ENCODE measurements at regions not wholly inside any gene's neighbourhood (a gene's known extent, or its start where the extent isn't known, plus 50 kb on each side); places are given as distances from the start of the nearest gene placed in this dataset.
A peak's percentile ranks its signal among the peaks of the same experiment; 100 is the strongest.
"Not testable (repeated sequence)": the region's sequence is repeated elsewhere in the genome, so short reads cannot be mapped to it uniquely, and the experiment has no call there.

DNA sequence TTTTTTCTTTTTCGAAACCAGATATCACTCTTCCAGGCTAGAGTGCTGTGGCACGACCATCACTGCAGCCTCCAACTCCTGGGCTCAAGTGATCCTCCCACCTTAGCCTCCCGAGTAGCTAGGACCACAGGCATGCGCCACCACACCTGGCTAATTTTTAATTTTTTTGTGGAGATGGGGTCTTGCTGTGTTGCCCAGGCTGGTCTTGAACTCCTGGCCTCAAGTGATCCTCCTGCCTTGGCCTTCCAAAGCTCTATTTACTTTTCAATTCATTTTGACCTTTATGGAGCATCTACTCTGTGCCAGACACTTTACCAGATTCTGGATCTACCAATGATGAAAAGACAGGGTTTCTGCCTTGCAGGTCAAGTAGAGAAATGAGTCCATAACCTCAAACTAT, 83.3 kb downstream of the NENF start:
- ATAC-seq, DNase-seq, H3K9me3 Mint-ChIP-seq, H3K27ac Mint-ChIP-seq: not testable (repeated sequence)
- peak overlapping the region in 1 of 2 donors; percentile 23 for H3K4me3 Mint-ChIP-seq
- H3K27me3 Mint-ChIP-seq, result peaks cover 73% of the 10 kb centered on the region
- peaks cover 22% of the 10 kb centered on the region for H3K4me1 Mint-ChIP-seq

DNA sequence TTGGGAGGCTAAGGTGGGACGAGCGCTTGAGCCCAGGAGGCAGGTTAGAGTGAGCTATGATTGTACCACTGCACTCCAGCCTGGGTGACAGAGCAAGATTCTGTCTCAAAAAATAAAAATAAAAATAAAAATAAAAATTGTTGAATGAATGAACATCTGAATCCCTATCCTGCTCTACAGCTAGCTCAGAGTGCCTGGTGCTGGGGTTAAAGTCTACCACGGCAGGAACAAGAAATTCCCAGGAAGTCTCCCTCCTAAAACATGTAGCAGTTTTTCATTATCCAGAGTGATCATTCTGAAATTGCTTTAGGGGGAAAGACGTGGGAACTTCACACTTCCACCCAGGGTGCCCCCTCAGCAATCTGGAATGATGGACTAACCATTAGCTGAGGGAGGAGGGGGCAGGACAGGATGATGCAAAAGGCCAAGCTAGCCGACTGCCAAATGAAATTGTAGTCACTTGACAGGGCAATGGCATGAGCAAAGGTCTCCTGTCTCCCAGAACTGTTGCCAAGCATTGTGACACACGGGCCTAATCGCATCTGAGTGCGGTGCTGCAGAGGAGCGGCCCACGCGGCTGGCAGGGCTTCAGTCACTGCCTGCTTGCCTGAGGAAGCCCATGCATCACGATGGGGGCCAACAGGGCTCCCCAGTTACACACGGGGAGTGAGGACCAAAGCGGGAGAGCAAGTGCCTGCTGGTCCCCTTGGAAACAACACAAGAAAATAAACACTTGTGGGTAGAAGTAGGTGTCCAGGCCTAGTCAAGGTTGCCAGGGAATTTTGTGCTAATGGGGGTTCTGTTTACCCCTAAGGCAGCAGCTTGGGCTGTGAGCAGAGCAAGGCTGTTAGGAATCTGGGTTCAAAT, 85.7 kb downstream of the NENF start:
- H3K4me1 Mint-ChIP-seq, result peaks cover 22% of the 10 kb centered on the region
- DNase-seq (no peak), ATAC-seq (no peak)
- peaks cover 60% of the 10 kb centered on the region for H3K27me3 Mint-ChIP-seq
- no peak overlapping the region for H3K27ac Mint-ChIP-seq
- no peaks in the 10 kb centered on the region for H3K9me3 Mint-ChIP-seq
- no peak overlapping the region for H3K4me3 Mint-ChIP-seq

DNA sequence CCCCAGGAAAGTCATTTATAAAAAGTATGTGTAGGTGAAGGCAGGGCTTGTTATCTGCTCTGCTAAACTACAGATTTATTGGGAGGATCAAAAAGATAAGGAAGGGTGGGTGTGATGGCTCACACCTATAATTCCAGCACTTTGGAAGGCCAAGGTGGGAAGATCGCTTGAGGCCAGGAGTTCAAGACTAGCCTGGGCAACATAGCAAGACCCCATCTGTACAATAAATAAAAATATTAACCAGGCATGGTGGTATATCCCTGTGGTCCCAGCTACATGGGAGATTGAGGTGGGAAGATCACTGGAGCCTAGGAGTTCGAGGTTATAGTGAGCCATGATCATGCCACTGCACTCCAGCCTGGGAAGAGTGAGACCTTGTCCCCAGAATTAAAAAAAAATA, 86.4 kb downstream of the NENF start:
- Mint-ChIP-seq H3K4me1 (peaks cover 15% of the 10 kb centered on the region), H3K9me3 (no peaks in the 10 kb centered on the region), H3K27me3 (peaks cover 56% of the 10 kb centered on the region), H3K4me3 (no peak overlapping the region), H3K27ac (no peak overlapping the region)
- ATAC-seq (no peak), DNase-seq (no peak)

DNA sequence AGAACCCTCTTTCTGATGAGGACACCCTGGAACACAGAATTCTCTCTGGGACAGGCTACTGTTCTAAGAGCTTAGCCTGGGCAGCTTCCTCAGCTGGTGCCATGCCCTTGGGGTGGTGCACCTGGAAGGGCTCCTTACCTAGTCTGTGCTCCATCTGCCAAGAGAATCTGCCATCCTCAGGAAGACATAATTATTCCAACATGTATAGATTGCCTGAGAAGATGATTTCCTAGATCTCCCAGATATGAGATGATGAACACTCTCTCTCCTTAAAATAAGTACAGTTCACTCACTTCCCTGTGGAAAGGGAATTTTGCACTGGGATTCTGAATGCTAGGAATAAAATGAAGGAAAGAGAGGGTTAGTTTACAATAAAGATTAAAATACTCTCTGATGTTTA, 87.6 kb downstream of the NENF start:
- peaks cover 44% of the 10 kb centered on the region for H3K27me3 Mint-ChIP-seq
- H3K9me3 Mint-ChIP-seq, result no peaks in the 10 kb centered on the region
- DNase-seq (no peak), ATAC-seq (no peak)
- H3K4me3 Mint-ChIP-seq, result no peak overlapping the region
- peaks cover 3% of the 10 kb centered on the region for H3K4me1 Mint-ChIP-seq
- H3K27ac Mint-ChIP-seq, result no peak overlapping the region

DNA sequence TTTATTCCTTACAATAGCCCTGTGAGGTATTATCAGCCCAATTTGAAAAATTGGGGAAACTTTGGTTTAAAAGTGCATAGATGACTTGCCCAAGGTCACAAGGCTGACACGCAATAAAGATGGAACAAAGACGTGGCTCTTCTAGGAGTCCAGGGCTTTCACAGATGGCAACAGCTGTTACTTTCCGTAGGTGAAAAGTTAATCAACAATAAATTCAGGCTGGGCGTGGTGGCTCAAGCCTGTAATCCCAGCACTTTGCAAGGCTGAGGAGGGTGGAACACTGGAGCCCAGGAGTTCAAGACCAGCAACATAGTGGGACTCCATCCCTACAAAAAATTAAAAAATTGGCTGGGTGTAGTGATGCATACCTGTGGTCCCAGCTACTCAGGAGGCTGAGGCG, 87.8 kb upstream of the ATF3 start:
- DNase-seq (no peak), ATAC-seq (no peak)
- peaks cover 40% of the 10 kb centered on the region for H3K27me3 Mint-ChIP-seq
- no peak overlapping the region for H3K27ac Mint-ChIP-seq
- H3K4me1 Mint-ChIP-seq, result no peaks in the 10 kb centered on the region
- H3K9me3 Mint-ChIP-seq, result no peaks in the 10 kb centered on the region
- H3K4me3 Mint-ChIP-seq, result no peak overlapping the region

DNA sequence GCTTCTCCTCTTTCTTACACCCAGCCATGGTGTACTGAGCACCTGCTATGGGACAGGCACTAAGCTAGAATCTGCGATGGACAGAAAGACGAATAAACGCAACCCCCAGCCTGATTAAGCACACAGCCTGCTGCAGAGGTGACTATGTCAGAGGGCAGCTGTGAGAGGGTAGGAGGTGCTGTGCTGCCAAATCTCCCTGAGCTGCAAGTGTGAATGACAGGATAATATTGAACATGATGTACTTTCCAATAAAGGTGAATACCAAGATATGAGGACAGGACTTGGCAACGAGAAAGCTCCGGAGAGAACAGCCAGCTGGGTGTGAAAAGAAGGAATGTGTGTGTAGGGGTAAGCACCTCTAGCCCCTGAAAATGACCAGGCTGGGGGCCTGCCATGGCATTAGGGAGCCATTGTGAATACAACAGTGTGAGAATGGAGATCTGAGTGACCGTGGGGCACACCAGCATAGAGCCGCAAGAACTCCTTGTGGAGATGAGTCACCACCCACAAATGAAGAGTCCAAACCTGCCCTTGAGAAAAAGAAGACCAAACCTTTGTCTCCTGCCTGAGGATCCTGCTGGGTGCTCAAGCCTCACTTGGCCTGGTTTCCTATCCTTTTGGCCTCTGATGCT, 83.0 kb upstream of the ATF3 start:
- Mint-ChIP-seq H3K4me1 (no peaks in the 10 kb centered on the region), H3K9me3 (no peaks in the 10 kb centered on the region), H3K27me3 (peaks cover 28% of the 10 kb centered on the region), H3K27ac (no peak overlapping the region), H3K4me3 (no peak overlapping the region)
- ATAC-seq (no peak), DNase-seq (no peak)

DNA sequence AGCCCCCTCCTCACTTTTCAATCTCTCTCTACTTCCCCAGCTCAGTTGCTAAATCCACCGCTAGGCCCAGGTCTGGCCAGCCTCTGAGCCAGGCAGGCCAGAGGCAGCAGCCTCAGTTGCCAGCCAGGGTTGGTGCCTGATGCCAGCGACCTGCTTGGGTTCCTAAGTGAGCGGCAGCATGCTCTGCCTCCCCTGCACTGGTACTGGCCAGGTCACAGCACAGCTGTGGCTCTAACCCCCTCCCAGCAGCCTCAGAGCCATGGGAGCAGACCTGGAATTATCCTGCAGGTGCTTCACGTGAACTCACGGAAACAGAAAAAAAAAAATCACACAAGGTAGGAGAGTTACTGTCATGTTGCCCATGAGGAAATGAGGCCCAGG, 82.5 kb upstream of the ATF3 start:
- Mint-ChIP-seq H3K4me1 (no peaks in the 10 kb centered on the region), H3K4me3 (no peak overlapping the region), H3K27me3 (peaks cover 28% of the 10 kb centered on the region), H3K27ac (peak overlapping the region in 1 of 2 donors; percentile 9), H3K9me3 (no peaks in the 10 kb centered on the region)
- ATAC-seq (no peak), DNase-seq (no peak)

DNA sequence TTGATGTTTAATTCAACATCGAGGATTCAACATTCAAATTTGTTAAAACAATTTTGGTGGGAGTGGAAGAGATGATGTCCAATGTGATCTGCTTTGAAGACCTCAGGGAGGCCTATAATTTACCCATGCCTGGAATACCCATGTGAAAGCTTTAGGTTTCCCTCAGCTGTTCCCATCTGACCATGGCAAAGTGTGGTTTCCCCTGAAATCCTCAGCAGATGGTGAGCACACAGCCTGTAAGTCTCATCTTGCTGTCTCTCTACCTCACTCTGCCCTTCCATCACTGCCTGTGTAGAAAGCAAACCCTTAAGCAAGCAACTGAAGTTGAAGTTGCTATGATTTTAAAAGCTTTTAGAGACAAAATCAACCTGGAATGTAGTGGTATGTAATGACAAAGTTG, 80.1 kb upstream of the ATF3 start:
- ATAC-seq, result no peak
- no peak overlapping the region for H3K4me3 Mint-ChIP-seq
- no peak for DNase-seq
- no peaks in the 10 kb centered on the region for H3K9me3 Mint-ChIP-seq
- no peak overlapping the region for H3K27ac Mint-ChIP-seq
- peaks cover 28% of the 10 kb centered on the region for H3K27me3 Mint-ChIP-seq
- no peaks in the 10 kb centered on the region for H3K4me1 Mint-ChIP-seq

DNA sequence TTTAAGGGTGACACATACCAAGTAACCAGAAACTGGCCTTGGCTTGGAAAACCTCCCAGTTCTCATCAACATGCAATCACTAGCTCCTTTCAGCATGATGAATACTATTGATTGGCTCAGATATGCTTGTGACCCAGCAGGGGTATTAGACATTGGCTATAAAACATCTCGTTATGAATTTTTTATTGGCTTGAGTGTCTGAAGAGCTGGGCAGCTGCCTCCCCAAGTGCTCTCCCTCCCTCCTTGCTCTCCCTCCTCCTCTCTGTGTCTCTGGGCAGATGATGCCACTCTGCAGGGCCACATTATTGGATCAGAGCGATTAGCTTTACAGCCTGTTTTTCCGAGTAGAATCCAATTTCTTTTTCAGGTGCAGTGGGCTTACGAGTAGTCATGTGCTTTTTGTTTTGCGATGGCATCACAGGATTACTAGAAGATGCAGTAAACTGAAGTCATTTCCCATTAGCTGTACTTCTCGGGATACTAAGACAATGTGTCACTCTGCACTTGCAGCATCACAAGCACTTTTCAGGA, 79.3 kb upstream of the ATF3 start:
- Mint-ChIP-seq H3K27me3 (peaks cover 34% of the 10 kb centered on the region), H3K9me3 (no peaks in the 10 kb centered on the region), H3K4me3 (no peak overlapping the region), H3K27ac (no peak overlapping the region), H3K4me1 (no peaks in the 10 kb centered on the region)
- ATAC-seq, result no peak
- DNase-seq, result no peak

DNA sequence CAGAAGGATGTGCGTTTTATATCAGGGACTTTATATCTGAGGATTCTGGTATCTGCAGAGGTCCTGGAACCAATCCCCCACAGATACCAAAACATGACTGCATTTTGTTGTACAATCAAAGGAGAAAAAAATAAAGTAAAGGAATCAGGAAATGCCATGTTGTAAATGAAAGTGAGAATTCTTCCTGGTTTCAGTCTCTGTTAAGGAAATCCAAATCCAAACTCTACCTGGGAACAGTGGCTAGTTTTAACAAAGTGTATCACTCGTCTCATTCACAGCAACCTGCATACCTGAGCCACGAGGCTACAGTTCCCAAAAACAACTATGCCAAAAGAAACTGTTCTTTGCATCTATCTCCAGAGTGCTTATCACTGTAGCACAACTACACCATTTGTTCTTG, 77.3 kb upstream of the ATF3 start:
- Mint-ChIP-seq H3K4me3 (no peak overlapping the region), H3K4me1 (no peaks in the 10 kb centered on the region), H3K27ac (no peak overlapping the region), H3K9me3 (no peaks in the 10 kb centered on the region), H3K27me3 (peaks cover 42% of the 10 kb centered on the region)
- no peak for ATAC-seq
- no peak for DNase-seq

DNA sequence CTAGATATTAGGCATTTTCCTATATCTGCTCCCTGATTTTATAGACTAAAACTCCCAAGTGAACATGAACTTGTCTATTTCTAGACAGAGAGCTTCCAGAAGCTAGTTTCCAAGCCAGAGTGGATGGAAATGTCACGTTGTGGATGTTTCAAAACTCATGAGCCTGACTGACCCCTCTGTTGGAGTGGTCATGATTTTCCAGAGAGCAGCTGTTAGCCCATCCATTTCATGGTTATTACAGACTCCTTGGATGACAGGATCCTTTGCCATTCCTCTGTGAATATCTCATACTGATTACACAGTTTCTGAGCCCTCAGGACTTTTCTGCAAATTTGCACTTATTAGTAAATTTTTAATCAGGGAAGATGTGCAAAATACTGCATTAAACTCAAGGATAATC, 76.8 kb upstream of the ATF3 start:
- Mint-ChIP-seq H3K27ac (no peak overlapping the region), H3K4me1 (no peaks in the 10 kb centered on the region), H3K4me3 (no peak overlapping the region), H3K9me3 (no peaks in the 10 kb centered on the region), H3K27me3 (peaks cover 42% of the 10 kb centered on the region)
- DNase-seq, result no peak
- no peak for ATAC-seq

DNA sequence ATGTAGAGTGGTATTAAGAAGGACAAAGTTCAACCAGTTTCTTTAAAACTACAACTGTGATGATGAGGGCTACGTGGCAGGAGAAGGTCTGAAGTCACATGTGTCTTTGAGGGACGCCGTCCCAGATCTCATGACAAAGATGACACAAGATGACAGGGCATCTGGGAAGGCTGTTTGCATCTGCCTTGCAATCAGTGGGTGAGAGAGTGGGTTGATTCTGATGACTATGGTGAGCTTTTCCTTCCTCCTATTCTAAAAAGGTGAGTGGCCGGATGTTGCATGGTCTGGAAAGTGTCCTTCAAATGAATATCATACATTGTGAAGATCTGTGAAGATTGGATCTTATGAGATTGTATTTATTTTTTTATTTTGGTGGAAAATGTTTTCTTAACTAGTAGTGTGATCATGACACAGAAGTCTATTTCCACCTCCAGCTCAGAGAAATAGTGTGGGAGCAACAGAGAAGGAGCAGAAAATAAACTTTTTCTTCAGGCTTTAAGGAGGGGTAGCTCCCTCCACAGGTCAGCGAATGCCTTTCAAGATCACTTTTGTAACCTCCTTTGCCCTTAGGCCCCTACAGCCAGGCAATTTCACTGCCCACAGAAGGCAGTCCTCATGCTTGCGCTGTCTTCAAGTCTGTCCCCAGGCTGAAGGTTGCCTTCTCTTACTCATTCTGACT, 76.0 kb upstream of the ATF3 start:
- Mint-ChIP-seq H3K9me3 (no peaks in the 10 kb centered on the region), H3K27ac (peak overlapping the region in 1 of 2 donors; percentile 63), H3K27me3 (peaks cover 42% of the 10 kb centered on the region), H3K4me1 (no peaks in the 10 kb centered on the region), H3K4me3 (no peak overlapping the region)
- no peak for DNase-seq
- ATAC-seq, result no peak

DNA sequence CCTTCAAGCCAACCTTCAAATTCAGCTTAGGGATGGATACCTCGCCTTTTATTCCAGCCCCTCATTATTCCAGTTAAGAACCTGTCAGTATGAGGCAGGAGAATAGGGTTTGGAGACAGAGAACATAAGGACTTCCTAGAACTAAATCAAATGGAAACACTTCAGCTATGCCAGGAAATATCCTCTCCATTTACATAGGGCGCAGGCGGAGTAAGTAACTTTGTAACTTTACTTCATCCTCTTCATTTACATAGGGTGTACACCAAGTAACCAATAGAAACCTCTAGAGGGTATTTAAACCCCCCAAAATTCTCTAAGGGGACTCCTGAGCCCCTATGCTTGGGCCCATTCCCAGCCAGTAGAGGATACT, 75.4 kb upstream of the ATF3 start:
- DNase-seq, result no peak
- H3K27ac Mint-ChIP-seq, result peak overlapping the region in 1 of 2 donors; percentile 63
- ATAC-seq, result no peak
- no peaks in the 10 kb centered on the region for H3K9me3 Mint-ChIP-seq
- H3K4me1 Mint-ChIP-seq, result no peaks in the 10 kb centered on the region
- H3K27me3 Mint-ChIP-seq, result peaks cover 42% of the 10 kb centered on the region
- H3K4me3 Mint-ChIP-seq, result no peak overlapping the region

DNA sequence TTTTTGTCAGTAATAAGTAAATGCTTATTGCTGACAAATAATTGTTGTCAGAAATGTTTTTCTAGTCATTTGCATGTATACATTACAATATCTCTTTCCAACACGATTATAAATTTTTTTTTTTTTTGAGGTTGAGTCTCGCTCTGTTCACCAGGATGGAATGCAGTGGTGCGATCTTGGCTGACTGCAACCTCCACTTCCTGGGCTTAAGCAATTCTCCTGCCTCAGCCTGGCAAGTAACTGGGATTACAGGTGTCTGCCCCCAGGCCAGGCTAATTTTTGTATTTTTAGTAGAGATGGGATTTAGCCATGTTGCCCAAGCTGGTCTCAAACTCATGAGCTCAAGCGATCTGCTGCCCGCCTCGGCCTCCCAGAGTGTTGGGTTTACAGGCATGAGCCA, 72.0 kb upstream of the ATF3 start:
- no peaks in the 10 kb centered on the region for H3K9me3 Mint-ChIP-seq
- DNase-seq (no peak), ATAC-seq (no peak)
- H3K27me3 Mint-ChIP-seq, result peaks cover 28% of the 10 kb centered on the region
- H3K4me1 Mint-ChIP-seq, result no peaks in the 10 kb centered on the region
- no peak overlapping the region for H3K27ac Mint-ChIP-seq
- H3K4me3 Mint-ChIP-seq, result no peak overlapping the region

DNA sequence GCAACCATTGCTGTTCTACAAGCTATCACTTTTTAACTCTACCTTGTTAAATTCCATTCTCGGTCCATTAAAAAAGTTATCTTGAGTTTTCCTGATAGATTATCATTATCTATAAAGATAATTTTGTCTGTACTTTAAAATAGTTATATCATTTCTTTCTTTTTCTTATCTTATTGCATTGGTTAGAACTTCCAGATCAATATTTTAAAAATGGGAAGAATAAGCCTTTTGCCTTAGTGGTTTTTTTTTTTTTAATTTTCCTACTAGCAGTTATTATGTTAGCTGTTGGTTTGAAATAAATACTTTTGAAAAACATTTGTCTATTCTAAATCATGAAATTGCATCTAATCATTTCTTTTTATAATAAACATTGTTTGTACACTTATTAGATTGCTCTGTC, 71.0 kb upstream of the ATF3 start:
- H3K27ac Mint-ChIP-seq, result no peak overlapping the region
- no peak for DNase-seq
- H3K4me1 Mint-ChIP-seq, result no peaks in the 10 kb centered on the region
- no peaks in the 10 kb centered on the region for H3K9me3 Mint-ChIP-seq
- ATAC-seq, result no peak
- H3K27me3 Mint-ChIP-seq, result peaks cover 21% of the 10 kb centered on the region
- no peak overlapping the region for H3K4me3 Mint-ChIP-seq
